Breast epithelium (tissue), 4 donors: ENCODE measurements at regions not wholly inside any gene's neighbourhood (a gene's known extent, or its start where the extent isn't known, plus 50 kb on each side); places are given as distances from the start of the nearest gene placed in this dataset.

Source experiments
- DNase-seq, 2 donors: peaks; one replicate each; pipeline ENCODE4 v3.0.0-alpha.2; 2019; ENCODE audit warnings: low spot score in 2 of 2
- H3K27ac ChIP-seq, 2 donors: fragments of 200-600 bp; sonication (generic) in 1 of 2; one replicate each; pipeline ENCODE4 v1.5.1; 2016 to 2019; ENCODE audit warnings: mild to moderate bottlenecking in 1 of 2
- H3K27me3 ChIP-seq, 2 donors: fragments of 200-600 bp; sonication (generic) in 1 of 2; one replicate each; pipeline versions ENCODE4 v1.5.1 to v1.6.0; 2017 to 2019; ENCODE audit warnings: control low read depth in 1 of 2, mild to moderate bottlenecking in 1 of 2
- H3K36me3 ChIP-seq: fragments of 200-600 bp; one replicate; pipeline ENCODE4 v1.5.1; 2019
- H3K4me1 ChIP-seq, 2 donors: fragments of 200-600 bp; sonication (generic); one replicate each; pipeline ENCODE4 v1.5.1; 2016 to 2019; ENCODE audit warnings: control low read depth in 1 of 2
- H3K4me3 ChIP-seq, 3 donors: fragments of 200-600 bp; sonication (generic); 1 replicate in 2 of 3; 2 replicates in 1 of 3; pipeline ENCODE4 v1.5.1; 2016 to 2019; ENCODE audit warnings: mild to moderate bottlenecking in 3 of 3, moderate library complexity in 2 of 3
- H3K9me3 ChIP-seq, 2 donors: fragments of 200-600 bp; sonication (generic) in 1 of 2; one replicate each; pipeline ENCODE4 v1.5.1; 2016 to 2019; ENCODE audit warnings: control low read depth in 1 of 2
- POLR2A ChIP-seq: fragments of 450-650 bp; IDR thresholded peaks from one replicate; pipeline ENCODE4 v1.6.1; 2016; ENCODE audit warnings: antibody characterized with exemption, mild to moderate bottlenecking, moderate library complexity
- POLR2AphosphoS5 ChIP-seq, 3 donors: sonication (generic); formaldehyde crosslinking; IDR thresholded peaks; one replicate each; pipeline ENCODE4 v1.6.1; 2017; ENCODE audit warnings: antibody characterized with exemption in 3 of 3
- intact Hi-C: fragments of 100-400 bp; cut with DNase I; formaldehyde crosslinking; loops from one replicate; pipeline ENCODE4 v1.15.1; 2023; ENCODE audit warnings: low total_unique reads
- TF ChIP-seq, protein P1 (sequence below), 3 donors: fragments of 450-650 bp; IDR thresholded peaks; one replicate each; pipeline ENCODE4 v1.5.1; 2016 to 2017; ENCODE audit warnings: antibody characterized with exemption in 3 of 3, mild to moderate bottlenecking in 3 of 3, moderate library complexity in 3 of 3

DNA sequence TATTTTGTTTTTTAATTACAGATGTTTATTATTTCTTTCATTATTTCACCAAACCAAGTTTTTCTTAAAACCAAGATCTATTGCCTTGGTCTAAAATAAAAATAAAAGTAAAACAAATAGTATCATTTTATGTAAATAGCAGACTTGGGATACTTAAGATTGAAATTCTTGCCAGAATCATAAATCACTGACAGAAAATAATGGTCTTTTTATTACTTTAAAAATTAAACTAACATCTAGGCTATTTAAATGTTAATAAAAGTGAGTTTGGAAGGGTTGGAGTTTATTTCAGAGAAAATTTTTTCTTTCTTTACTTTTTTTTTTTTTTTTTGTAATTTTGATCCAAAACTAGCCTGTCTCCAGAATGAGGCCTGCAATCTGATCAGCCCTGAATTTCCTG is 568.0 kb upstream of the IGFBP3 start:
- intact Hi-C loops = no loop called here
- Histone ChIP-seq H3K27me3 (no peaks in the 10 kb centered on the region), H3K9me3 (no peaks in the 10 kb centered on the region), H3K36me3 (no peaks in the 10 kb centered on the region), H3K4me3 (no peak overlapping the region), H3K4me1 (no peaks in the 10 kb centered on the region), H3K27ac (no peak overlapping the region)
- no peak for DNase-seq
- TF ChIP-seq POLR2A (no peak), POLR2AphosphoS5 (IDR thresholded peaks at IDR 0.05) (no peak)
- TF ChIP-seq, protein P1, sequence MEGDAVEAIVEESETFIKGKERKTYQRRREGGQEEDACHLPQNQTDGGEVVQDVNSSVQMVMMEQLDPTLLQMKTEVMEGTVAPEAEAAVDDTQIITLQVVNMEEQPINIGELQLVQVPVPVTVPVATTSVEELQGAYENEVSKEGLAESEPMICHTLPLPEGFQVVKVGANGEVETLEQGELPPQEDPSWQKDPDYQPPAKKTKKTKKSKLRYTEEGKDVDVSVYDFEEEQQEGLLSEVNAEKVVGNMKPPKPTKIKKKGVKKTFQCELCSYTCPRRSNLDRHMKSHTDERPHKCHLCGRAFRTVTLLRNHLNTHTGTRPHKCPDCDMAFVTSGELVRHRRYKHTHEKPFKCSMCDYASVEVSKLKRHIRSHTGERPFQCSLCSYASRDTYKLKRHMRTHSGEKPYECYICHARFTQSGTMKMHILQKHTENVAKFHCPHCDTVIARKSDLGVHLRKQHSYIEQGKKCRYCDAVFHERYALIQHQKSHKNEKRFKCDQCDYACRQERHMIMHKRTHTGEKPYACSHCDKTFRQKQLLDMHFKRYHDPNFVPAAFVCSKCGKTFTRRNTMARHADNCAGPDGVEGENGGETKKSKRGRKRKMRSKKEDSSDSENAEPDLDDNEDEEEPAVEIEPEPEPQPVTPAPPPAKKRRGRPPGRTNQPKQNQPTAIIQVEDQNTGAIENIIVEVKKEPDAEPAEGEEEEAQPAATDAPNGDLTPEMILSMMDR (IDR thresholded peaks at IDR 0.05) = no peak

DNA sequence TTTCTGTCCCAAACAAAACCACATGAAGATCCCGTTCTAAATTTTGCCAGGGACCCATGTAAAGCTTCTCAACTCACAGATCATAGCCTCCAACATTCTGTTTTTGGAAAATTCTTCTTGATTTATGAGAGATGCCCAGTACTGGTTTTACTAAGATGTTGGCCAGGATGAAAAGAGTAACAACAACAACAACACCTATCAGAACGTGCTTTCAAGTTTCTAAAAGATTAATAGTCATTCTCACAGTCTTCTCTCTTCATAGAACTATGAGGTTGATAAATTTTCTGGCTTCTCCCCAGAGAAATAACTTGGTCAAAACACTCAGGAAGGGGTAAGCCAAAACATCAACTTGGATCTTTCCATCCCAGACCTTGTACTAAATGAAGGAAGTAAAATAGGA is 567.5 kb upstream of the IGFBP3 start:
- Histone ChIP-seq H3K27me3 (no peaks in the 10 kb centered on the region), H3K4me1 (no peaks in the 10 kb centered on the region), H3K9me3 (no peaks in the 10 kb centered on the region), H3K27ac (no peak overlapping the region), H3K4me3 (no peak overlapping the region), H3K36me3 (no peaks in the 10 kb centered on the region)
- intact Hi-C loops = no loop called here
- TF ChIP-seq, protein P1 (IDR thresholded peaks at IDR 0.05) = no peak
- TF ChIP-seq POLR2A (no peak), POLR2AphosphoS5 (IDR thresholded peaks at IDR 0.05) (no peak)
- DNase-seq = no peak

DNA sequence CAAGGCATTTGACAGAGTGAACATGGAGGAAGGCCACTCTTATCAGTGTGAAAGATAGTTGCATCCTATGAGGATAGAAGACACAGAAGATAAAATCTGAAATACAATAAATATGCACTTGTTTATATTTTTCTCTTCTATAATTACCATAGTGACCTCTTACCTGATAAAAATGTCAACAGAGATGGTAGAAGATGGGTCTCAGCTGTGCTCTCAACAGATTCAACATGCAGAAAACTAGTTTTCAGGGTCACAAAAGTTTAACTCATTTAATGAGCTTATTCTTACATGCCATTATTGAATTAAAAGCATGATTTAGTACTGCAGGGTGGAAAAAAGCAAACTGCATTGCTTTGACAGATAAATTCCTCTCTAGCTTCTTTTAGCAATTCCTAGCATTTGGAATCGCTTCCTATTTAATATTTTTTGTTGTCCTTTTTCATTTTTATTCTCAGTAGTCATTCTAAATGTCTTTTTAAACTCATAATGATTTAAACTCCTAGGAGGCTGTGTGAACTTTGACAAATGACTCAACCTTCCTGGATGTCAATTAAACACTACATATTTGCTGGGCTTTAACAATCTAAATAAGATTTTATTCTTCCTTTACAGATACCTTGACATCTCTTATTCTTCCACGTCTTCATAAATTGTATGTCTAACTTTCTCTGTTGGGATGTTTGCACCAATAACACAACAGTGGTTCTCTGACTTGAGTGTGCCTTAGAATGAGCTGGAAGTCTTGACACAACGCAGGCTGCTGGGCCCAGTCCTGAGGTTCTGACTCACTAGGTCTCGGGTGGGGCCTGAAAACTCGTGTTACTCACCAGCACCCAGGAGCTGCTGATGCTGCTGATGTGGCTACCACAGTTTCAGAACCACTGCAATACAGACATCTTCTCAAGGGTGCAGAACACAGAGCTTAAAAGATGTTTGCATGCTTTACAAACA is 565.5 kb upstream of the IGFBP3 start:
- intact Hi-C loops = no loop called here
- no peaks in the 10 kb centered on the region for H3K27me3 ChIP-seq
- H3K36me3 ChIP-seq = no peaks in the 10 kb centered on the region
- H3K27ac ChIP-seq = no peak overlapping the region
- H3K9me3 ChIP-seq = no peaks in the 10 kb centered on the region
- no peak for DNase-seq
- H3K4me1 ChIP-seq = no peaks in the 10 kb centered on the region
- H3K4me3 ChIP-seq = no peak overlapping the region
- TF ChIP-seq POLR2A = no peak
- TF ChIP-seq, protein P1 (IDR thresholded peaks at IDR 0.05) = no peak

DNA sequence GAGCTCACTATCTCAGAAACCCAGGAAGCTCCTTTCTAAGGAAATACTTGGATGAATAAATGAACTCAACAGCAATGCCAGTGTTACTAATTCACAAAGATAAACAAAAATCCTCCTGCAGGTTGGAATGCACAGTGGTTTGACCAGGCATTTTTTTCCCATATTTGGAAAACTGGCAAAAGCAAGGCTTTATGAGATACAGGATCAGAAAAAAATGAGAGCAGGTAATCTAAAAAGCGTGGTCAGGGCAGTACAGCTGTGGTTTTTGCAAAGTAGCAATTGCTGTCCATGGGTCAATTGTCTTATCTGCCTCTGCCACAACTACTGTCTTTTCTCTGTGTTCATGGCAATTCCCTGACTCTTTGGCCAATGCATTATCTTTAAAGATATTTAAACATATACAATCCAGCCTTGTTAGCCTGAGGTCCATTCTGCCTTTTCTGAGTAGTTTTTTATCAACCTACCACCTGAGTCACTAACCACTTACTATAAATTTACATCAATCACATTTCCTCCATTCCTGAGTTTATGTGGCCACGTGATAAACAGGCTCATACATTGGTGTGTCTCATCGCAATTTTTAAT is 564.5 kb upstream of the IGFBP3 start:
- DNase-seq = no peak
- TF ChIP-seq POLR2A (no peak), POLR2AphosphoS5 (IDR thresholded peaks at IDR 0.05) (no peak)
- TF ChIP-seq, protein P1 (IDR thresholded peaks at IDR 0.05) = no peak

DNA sequence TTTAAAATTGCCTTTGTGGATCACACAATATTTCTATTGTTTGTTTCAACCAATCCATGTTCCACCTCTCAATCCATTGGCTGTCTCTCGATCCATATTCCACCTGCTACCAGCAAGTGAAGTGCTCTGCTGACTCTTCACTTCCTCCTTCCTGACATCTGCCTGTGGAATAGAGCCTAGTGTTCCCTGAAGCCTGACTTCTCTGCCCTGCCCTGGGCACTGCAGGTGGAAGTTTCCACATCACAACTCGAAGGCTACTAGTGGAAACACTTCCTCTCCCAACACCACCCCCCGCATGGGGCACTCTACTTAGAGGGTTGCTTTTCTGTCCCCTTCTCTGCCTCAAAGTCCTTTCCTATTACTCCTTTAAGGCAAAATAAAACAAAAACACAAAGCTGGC is 563.8 kb upstream of the IGFBP3 start:
- no peaks in the 10 kb centered on the region for H3K4me1 ChIP-seq
- H3K9me3 ChIP-seq = no peaks in the 10 kb centered on the region
- no peaks in the 10 kb centered on the region for H3K36me3 ChIP-seq
- H3K27ac ChIP-seq = no peak overlapping the region
- TF ChIP-seq POLR2A (no peak), POLR2AphosphoS5 (IDR thresholded peaks at IDR 0.05) (no peak)
- TF ChIP-seq, protein P1 (IDR thresholded peaks at IDR 0.05) = no peak
- intact Hi-C loops = no loop called here
- no peak overlapping the region for H3K4me3 ChIP-seq
- DNase-seq = no peak
- no peaks in the 10 kb centered on the region for H3K27me3 ChIP-seq

More for the DNA sequence above, 564.5 kb upstream of the IGFBP3 start:
- no peaks in the 10 kb centered on the region for H3K36me3 ChIP-seq
- no peaks in the 10 kb centered on the region for H3K4me1 ChIP-seq
- no peaks in the 10 kb centered on the region for H3K27me3 ChIP-seq
- H3K27ac ChIP-seq = no peak overlapping the region
- no peak overlapping the region for H3K4me3 ChIP-seq
- intact Hi-C loops = no loop called here
- no peaks in the 10 kb centered on the region for H3K9me3 ChIP-seq
